Loucy (cell line): ENCODE measurements at regions not wholly inside any gene's neighbourhood (a gene's known extent, or its start where the extent isn't known, plus 50 kb on each side); places are given as distances from the start of the nearest gene placed in this dataset.

Experiments used
- EZH2phosphoT487 ChIP-seq: fragments of 200-600 bp; IDR thresholded peaks from 2 replicates; pipeline ENCODE4 v1.6.1; 2018; ENCODE audit warnings: antibody characterized with exemption, mild to moderate bottlenecking, moderate library complexity, borderline replicate concordance
- TF ChIP-seq, protein P1 (sequence below): fragments of 200-600 bp; sonication (generic); conservative IDR thresholded peaks from 2 replicates; pipeline ENCODE4 v1.5.1; 2014; ENCODE audit warnings: mild to moderate bottlenecking, antibody characterized with exemption, low read length

DNA sequence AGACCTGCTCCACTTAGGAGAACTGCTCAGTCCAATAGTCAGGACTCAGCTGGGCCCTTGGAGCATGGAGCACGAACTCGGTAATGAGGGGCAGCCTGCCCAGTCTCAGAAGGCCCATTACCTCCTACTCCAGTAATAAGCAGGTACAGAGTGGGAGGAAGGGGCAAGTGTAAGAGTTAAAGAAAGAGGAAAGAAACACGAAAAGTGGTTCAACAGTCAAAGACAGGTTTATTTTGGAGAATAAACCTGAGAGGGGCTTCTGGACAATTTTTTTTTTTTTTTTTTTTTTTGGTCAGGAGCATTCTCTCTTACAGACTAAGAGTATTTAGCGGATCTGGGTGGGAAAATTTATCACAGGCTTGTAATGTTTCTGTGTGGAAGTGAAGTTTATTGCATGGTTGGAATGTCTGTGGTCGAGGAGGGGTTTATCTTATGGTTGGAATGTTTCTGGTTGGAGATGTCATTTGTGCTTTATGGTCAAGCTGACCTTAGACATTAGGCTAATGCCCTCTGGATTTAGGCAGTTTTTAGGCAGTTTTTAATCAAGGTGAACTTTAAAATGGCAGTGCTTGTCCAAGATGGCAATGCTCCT is 340.1 kb downstream of the BCKDHB start:
- TF ChIP-seq, protein P1, sequence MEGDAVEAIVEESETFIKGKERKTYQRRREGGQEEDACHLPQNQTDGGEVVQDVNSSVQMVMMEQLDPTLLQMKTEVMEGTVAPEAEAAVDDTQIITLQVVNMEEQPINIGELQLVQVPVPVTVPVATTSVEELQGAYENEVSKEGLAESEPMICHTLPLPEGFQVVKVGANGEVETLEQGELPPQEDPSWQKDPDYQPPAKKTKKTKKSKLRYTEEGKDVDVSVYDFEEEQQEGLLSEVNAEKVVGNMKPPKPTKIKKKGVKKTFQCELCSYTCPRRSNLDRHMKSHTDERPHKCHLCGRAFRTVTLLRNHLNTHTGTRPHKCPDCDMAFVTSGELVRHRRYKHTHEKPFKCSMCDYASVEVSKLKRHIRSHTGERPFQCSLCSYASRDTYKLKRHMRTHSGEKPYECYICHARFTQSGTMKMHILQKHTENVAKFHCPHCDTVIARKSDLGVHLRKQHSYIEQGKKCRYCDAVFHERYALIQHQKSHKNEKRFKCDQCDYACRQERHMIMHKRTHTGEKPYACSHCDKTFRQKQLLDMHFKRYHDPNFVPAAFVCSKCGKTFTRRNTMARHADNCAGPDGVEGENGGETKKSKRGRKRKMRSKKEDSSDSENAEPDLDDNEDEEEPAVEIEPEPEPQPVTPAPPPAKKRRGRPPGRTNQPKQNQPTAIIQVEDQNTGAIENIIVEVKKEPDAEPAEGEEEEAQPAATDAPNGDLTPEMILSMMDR: no peak
- no peak for TF ChIP-seq EZH2phosphoT487
